ENCODE measurements at regions not wholly inside any gene's neighbourhood (a gene's known extent, or its start where the extent isn't known, plus 50 kb on each side); places are given as distances from the start of the nearest gene placed in this dataset.

DNA sequence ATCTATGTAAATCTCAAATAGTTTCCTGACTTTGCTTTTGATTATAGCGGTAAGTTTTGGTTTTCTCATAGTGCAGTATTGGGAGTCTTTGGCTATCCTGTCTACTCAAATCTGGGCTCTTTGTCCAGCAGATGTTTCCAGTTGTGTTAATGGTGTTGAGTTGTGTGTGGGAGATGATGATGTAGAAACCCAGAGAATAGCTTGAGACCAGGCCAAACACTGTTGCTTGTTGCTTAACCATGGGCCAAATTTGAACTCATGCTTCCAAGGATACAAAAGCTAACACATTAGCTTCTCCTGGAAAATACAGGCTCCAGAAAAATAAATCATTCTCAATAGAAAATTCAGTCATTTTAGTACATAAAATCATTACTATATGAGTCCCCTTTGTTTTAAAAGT, 82.6 kb upstream of the GYPA start:
- DNase-seq (ENCODE audit: extremely low spot score), result no peak
- TF ChIP-seq, protein P1, sequence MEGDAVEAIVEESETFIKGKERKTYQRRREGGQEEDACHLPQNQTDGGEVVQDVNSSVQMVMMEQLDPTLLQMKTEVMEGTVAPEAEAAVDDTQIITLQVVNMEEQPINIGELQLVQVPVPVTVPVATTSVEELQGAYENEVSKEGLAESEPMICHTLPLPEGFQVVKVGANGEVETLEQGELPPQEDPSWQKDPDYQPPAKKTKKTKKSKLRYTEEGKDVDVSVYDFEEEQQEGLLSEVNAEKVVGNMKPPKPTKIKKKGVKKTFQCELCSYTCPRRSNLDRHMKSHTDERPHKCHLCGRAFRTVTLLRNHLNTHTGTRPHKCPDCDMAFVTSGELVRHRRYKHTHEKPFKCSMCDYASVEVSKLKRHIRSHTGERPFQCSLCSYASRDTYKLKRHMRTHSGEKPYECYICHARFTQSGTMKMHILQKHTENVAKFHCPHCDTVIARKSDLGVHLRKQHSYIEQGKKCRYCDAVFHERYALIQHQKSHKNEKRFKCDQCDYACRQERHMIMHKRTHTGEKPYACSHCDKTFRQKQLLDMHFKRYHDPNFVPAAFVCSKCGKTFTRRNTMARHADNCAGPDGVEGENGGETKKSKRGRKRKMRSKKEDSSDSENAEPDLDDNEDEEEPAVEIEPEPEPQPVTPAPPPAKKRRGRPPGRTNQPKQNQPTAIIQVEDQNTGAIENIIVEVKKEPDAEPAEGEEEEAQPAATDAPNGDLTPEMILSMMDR (IDR thresholded peaks at IDR 0.05; ENCODE audit: control extremely low read depth, extremely low read depth, low read depth, missing control alignments), result no peak
- ChIA-PET POLR2A (no interaction called here), CTCF (interaction anchor here (1.0 kb wide), 1 partner anchor 11 kb away, joined by 4 read pairs; no protein-coding TSS in a partner anchor)

DNA sequence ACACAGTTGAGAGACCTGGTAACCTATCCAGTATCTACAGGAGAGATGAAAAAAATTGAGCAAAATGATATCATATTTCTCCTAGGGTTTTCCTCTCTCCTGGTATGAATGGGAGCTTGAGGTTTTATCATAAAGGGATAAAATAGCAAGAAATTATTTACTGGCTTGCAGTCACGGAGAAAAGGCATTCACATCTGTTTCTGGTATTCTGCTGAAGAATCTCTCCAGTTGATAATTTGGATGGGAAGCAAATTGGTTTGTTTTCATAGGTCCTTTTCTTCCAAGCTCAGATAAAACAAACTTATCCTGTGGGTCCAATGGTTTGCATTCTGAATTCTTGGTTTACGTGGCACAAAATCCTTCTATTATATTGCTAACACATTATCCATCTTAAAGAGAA, 83.1 kb upstream of the GYPA start:
- CTCF ChIA-PET, result interaction anchor here (1.0 kb wide), 1 partner anchor 11 kb away, joined by 4 read pairs; no protein-coding TSS in a partner anchor
- DNase-seq (ENCODE audit: extremely low spot score), result no peak
- TF ChIP-seq, protein P1 (IDR thresholded peaks at IDR 0.05; ENCODE audit: control extremely low read depth, extremely low read depth, low read depth, missing control alignments), result no peak
- POLR2A ChIA-PET, result no interaction called here

DNA sequence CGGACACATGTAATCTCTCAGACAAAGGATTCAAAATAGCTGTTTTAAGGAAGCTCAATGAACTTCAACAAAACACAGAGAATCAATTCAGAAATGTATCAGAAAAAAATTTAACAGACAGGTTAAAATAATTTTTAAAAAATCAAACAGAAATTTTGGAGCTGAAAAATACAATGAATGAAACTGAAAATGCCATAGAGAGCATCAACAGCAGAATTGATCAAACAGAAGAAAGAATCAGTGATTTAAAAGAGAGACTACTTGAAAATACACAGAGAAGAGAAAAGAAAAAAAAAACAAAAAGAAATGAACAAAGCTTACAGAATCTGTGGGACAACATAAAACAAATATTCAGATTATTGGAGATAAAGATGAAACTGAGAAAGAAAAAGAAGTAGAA, 118.8 kb upstream of the GYPA start:
- ChIA-PET CTCF (no interaction called here), POLR2A (no interaction called here)
- DNase-seq (ENCODE audit: extremely low spot score), result no peak
- TF ChIP-seq, protein P1 (IDR thresholded peaks at IDR 0.05; ENCODE audit: control extremely low read depth, extremely low read depth, low read depth, missing control alignments), result no peak

DNA sequence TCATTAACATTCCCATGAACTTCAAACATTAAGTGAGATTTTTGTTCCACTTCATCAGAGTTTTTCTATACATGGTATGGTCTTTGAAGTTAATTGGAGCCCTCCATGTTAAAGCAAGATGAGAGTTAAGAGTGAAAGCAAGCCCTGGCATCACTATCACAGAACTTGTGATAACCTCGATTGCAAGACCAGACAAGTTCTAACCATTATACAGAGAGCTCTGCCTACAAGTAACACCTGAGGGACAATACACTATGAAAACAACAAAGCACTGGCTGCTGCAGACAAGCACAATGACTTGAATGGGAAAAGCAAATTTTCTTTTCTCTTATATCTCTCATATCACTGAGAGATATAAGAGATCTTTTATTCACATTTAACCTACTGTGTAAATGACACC, 126.6 kb upstream of the GYPA start:
- ChIA-PET CTCF (no interaction called here), POLR2A (no interaction called here)
- DNase-seq (ENCODE audit: extremely low spot score), result no peak
- TF ChIP-seq, protein P1 (IDR thresholded peaks at IDR 0.05; ENCODE audit: control extremely low read depth, extremely low read depth, low read depth, missing control alignments), result no peak

DNA sequence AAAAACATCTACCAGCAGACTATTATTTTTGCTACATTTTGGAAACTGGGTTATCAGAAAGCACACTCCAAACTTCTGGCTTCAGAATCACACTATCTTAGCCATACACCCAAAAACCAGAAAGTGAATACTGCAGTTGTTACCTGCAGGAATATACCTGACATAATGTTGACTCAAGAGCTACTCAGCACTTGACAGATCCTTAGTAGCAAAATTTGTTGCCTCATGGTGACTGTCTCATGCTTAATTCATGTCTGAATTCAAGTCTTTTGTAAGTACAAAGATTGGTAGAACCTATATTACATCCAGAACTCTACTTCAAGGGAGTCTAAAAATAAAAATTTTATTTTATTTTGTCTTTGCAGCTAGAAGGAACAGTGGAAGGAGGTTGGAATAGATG, 140.2 kb upstream of the GYPA start:
- POLR2A ChIA-PET, result no interaction called here
- no peak for DNase-seq (ENCODE audit: extremely low spot score)
- TF ChIP-seq, protein P1 (IDR thresholded peaks at IDR 0.05; ENCODE audit: control extremely low read depth, extremely low read depth, low read depth, missing control alignments), result no peak
- CTCF ChIA-PET, result interaction anchor here (1.4 kb wide), 2 partner anchors 10 to 20 kb away, joined by 3 to 4 read pairs; no protein-coding TSS in a partner anchor

DNA sequence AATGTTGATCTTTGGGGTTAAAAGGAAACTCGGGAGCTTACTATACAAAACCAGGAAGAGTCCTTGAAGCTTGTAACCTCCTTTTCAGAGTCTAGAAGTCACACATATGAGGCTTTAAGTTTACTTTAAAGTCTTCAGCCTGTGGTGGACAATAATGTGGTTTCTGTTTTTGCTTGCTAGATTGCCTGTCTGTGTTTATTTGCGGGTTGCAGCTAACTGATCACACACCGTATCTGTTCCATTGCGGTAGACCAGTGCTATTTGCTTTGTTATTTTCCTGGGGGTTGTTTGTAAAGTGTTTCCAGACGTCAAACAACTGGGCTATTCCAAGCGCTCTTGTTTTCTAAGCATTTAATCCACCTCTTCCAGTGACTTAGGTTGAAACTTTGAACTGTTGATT, 143.0 kb upstream of the GYPA start:
- DNase-seq (ENCODE audit: extremely low spot score), result no peak
- ChIA-PET POLR2A (no interaction called here), CTCF (no interaction called here)
- TF ChIP-seq, protein P1 (IDR thresholded peaks at IDR 0.05; ENCODE audit: control extremely low read depth, extremely low read depth, low read depth, missing control alignments), result no peak

DNA sequence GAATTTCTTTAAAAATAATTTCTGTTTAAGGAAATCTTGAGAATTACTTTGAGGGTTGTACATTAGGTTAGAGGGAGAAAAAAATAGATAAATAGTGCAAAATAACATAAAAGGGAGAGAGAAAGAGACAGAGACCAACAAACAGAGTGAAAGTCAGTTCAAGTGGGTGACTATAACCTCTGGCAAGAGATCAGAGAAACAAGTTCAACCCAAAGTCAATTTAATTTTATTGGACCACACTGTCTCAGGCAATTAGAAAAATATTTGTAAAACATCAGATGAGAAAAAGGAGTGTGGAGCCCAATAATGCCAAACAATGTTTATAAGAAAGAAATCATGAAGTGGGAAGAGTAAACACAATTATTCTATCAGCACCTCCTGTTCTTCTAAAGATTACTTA, 143.5 kb upstream of the GYPA start:
- DNase-seq (ENCODE audit: extremely low spot score), result no peak
- TF ChIP-seq, protein P1 (IDR thresholded peaks at IDR 0.05; ENCODE audit: control extremely low read depth, extremely low read depth, low read depth, missing control alignments), result no peak
- POLR2A ChIA-PET, result no interaction called here
- CTCF ChIA-PET, result no interaction called here
